Testis (tissue), 2 donors: ENCODE measurements at regions not wholly inside any gene's neighbourhood (a gene's known extent, or its start where the extent isn't known, plus 50 kb on each side); places are given as distances from the start of the nearest gene placed in this dataset.

Experiments
- CTCF ChIP-seq, 3 experiments: fragments of 450-650 bp in 2 of 3; fragments of 200-600 bp in 1 of 3; sonication (generic) in 1 of 3; IDR thresholded peaks; one replicate each; pipeline ENCODE4 v1.5.1; 2016 to 2019; ENCODE audit warnings: antibody characterized with exemption in 3 of 3, mild to moderate bottlenecking in 2 of 3, moderate library complexity in 1 of 3
- POLR2A ChIP-seq: fragments of 450-650 bp; IDR thresholded peaks from one replicate; pipeline ENCODE4 v1.6.1; 2017; ENCODE audit warnings: antibody characterized with exemption, mild to moderate bottlenecking, moderate library complexity

- no peak for TF ChIP-seq CTCF (IDR thresholded peaks at IDR 0.05)
- TF ChIP-seq POLR2A = no peak
These were observed 435.5 kb upstream of the MON1B start for GRCh38 chr16:76755496-76755895.
